H1 (cell line): ENCODE measurements at regions not wholly inside any gene's neighbourhood (a gene's known extent, or its start where the extent isn't known, plus 50 kb on each side); places are given as distances from the start of the nearest gene placed in this dataset.

Experiments used
- CTCF ChIA-PET: fragments of 300-600 bp; sonication (Branson Sonifier 250); formaldehyde crosslinking; loops from one replicate; lab custom pipeline; 2021; ENCODE audit not compliant: partially characterized antibody; lab: Charles Lee
- POLR2A ChIA-PET: fragments of 300-600 bp; sonication (Branson Sonifier 250); formaldehyde crosslinking; loops from one replicate; lab custom pipeline; 2021; ENCODE audit warnings: inconsistent platforms; ENCODE audit not compliant: partially characterized antibody; lab: Charles Lee
- DNase-seq, 2 experiments: peaks; one replicate each; pipeline versions ENCODE4 v3.0.0 to v3.0.0-alpha.2; 2010 to 2022; ENCODE audit warnings: low spot score in 2 of 2, low read depth in 1 of 2, mixed read lengths in 1 of 2
- FAIRE-seq: peaks from 2 replicates; lab custom pipeline; 2011; peaks lifted over from hg19 to GRCh38; lab: Jason Lieb, UNC
- H2AFZ ChIP-seq: 2 replicates; pipeline ENCODE4 v1.8.1; 2012; ENCODE audit warnings: low read length, inconsistent platforms
- H2AK5ac ChIP-seq: 2 replicates; pipeline ENCODE4 v1.6.1; 2013; ENCODE audit warnings: low read depth, low read length
- H2BK120ac ChIP-seq: replicated peaks from 2 replicates; pipeline ENCODE3; 2013; ENCODE audit warnings: low read depth, low read length, inconsistent platforms
- H2BK12ac ChIP-seq: 2 replicates; pipeline ENCODE4 v1.6.1; 2013; ENCODE audit warnings: low read depth, low read length
- H2BK15ac ChIP-seq: 2 replicates; pipeline ENCODE4 v1.6.1; 2013; ENCODE audit warnings: low read length
- H2BK20ac ChIP-seq: 2 replicates; pipeline ENCODE4 v1.6.1; 2013; ENCODE audit warnings: low read length
- H2BK5ac ChIP-seq: 2 replicates; pipeline ENCODE4 v1.6.1; 2013; ENCODE audit warnings: low read depth, low read length
- H3K14ac ChIP-seq: 2 replicates; pipeline ENCODE4 v1.6.1; 2013; ENCODE audit warnings: inconsistent platforms; ENCODE audit not compliant: insufficient read length
- H3K18ac ChIP-seq: 2 replicates; pipeline ENCODE4 v1.6.1; 2013; ENCODE audit warnings: low read length; ENCODE audit errors: extremely low read depth
- H3K23ac ChIP-seq: 2 replicates; pipeline ENCODE4 v1.6.1; 2013; ENCODE audit warnings: inconsistent platforms; ENCODE audit not compliant: insufficient read length
- H3K23me2 ChIP-seq: 2 replicates; pipeline ENCODE4 v1.6.1; 2013; ENCODE audit warnings: low read depth, low read length
- H3K27ac ChIP-seq: 2 replicates; pipeline ENCODE4 v1.6.1; 2011; ENCODE audit warnings: low read depth, low read length, inconsistent platforms
- H3K27me3 ChIP-seq, 4 experiments: replicated peaks in 1 of 4; 1 replicate in 1 of 4; 2 replicates in 3 of 4; pipeline versions ENCODE4 v1.6.1 to v1.8.1; 2011 to 2013; ENCODE audit warnings: low read length in 3 of 4, mild to moderate bottlenecking in 3 of 4, inconsistent platforms in 2 of 4, mixed read lengths in 2 of 4, moderate library complexity in 1 of 4; ENCODE audit not compliant: control insufficient read depth in 3 of 4, insufficient read depth in 3 of 4; ENCODE audit errors: extremely low read depth in 1 of 4
- H3K36me3 ChIP-seq, 4 experiments: 2 replicates each; pipeline versions ENCODE4 v1.6.1 to v1.8.1; 2011 to 2013; ENCODE audit warnings: mild to moderate bottlenecking in 4 of 4, low read length in 3 of 4, moderate library complexity in 2 of 4, control low read depth in 1 of 4, inconsistent platforms in 1 of 4; ENCODE audit not compliant: insufficient read depth in 4 of 4, control insufficient read depth in 2 of 4
- H3K4ac ChIP-seq: replicated peaks from 2 replicates; pipeline ENCODE3; 2013; ENCODE audit warnings: low read length, low read depth, mixed read lengths, inconsistent platforms; ENCODE audit not compliant: insufficient read length
- H3K4me1 ChIP-seq, 4 experiments: replicated peaks in 1 of 4; 1 replicate in 1 of 4; 2 replicates in 3 of 4; pipeline versions ENCODE4 v1.6.1 to v1.8.1; 2011 to 2013; ENCODE audit warnings: low read length in 3 of 4, inconsistent platforms in 2 of 4, mixed read lengths in 1 of 4; ENCODE audit not compliant: insufficient read depth in 4 of 4, control insufficient read depth in 3 of 4
- H3K4me2 ChIP-seq, 2 experiments: 2 replicates each; pipeline versions ENCODE4 v1.6.1 to v1.8.1; 2011 to 2013; ENCODE audit warnings: low read depth in 2 of 2, low read length in 2 of 2, control low read depth in 1 of 2, inconsistent platforms in 1 of 2, mild to moderate bottlenecking in 1 of 2; ENCODE audit not compliant: insufficient read depth in 1 of 2
- H3K4me3 ChIP-seq, 4 experiments: fragments of 200-600, 300-600 bp in 1 of 4; sonication (generic), shearing (Covaris generic), sonication (Bioruptor Twin) in 1 of 4; 2 replicates each; pipeline versions ENCODE4 v1.5.1 to v1.8.1; 2011 to 2016; ENCODE audit warnings: low read length in 4 of 4, low read depth in 3 of 4, control low read depth in 2 of 4, inconsistent platforms in 2 of 4, mild to moderate bottlenecking in 2 of 4, mixed read lengths in 1 of 4, moderate library complexity in 1 of 4; ENCODE audit not compliant: insufficient read depth in 2 of 4; ENCODE audit errors: extremely low read depth in 1 of 4
- H3K56ac ChIP-seq: replicated peaks from 2 replicates; pipeline ENCODE3; 2013; ENCODE audit warnings: low read depth, mild to moderate bottlenecking, mixed read lengths, low read length, inconsistent platforms; ENCODE audit not compliant: insufficient read length
- H3K79me1 ChIP-seq: 2 replicates; pipeline ENCODE4 v1.6.1; 2013; ENCODE audit warnings: low read depth, low read length, control low read depth
- H3K79me2 ChIP-seq, 2 experiments: 2 replicates each; pipeline versions ENCODE4 v1.6.1 to v1.8.1; 2012 to 2013; ENCODE audit warnings: low read length in 2 of 2, mild to moderate bottlenecking in 2 of 2, inconsistent platforms in 1 of 2; ENCODE audit not compliant: insufficient read depth in 2 of 2, control insufficient read depth in 1 of 2
- H3K9ac ChIP-seq, 4 experiments: replicated peaks in 1 of 4; 1 replicate in 1 of 4; 2 replicates in 3 of 4; pipeline versions ENCODE4 v1.6.1 to v1.8.1; 2011 to 2013; ENCODE audit warnings: low read depth in 3 of 4, low read length in 3 of 4, control low read depth in 2 of 4, mild to moderate bottlenecking in 2 of 4, moderate library complexity in 2 of 4, inconsistent platforms in 1 of 4; ENCODE audit errors: extremely low read depth in 1 of 4
- H3K9me3 ChIP-seq, 2 experiments: 2 replicates each; pipeline versions ENCODE4 v1.6.1 to v1.8.1; 2012 to 2013; ENCODE audit warnings: mild to moderate bottlenecking in 2 of 2, moderate library complexity in 2 of 2, control low read depth in 1 of 2, inconsistent platforms in 1 of 2, low read depth in 1 of 2, low read length in 1 of 2, mixed read lengths in 1 of 2; ENCODE audit not compliant: insufficient read depth in 2 of 2
- H4K20me1 ChIP-seq, 2 experiments: replicated peaks in 1 of 2; 2 replicates each; pipeline versions ENCODE3 to v1.8.1; 2011 to 2013; ENCODE audit warnings: inconsistent platforms in 2 of 2, low read length in 2 of 2, mild to moderate bottlenecking in 1 of 2; ENCODE audit not compliant: insufficient read depth in 2 of 2, control insufficient read depth in 1 of 2
- H4K5ac ChIP-seq: 2 replicates; pipeline ENCODE4 v1.6.1; 2013; ENCODE audit warnings: low read length, low read depth, mixed read lengths, inconsistent platforms; ENCODE audit not compliant: insufficient read length
- H4K8ac ChIP-seq: 2 replicates; pipeline ENCODE4 v1.8.0; 2013; ENCODE audit warnings: mild to moderate bottlenecking, moderate library complexity, low read length, inconsistent platforms; ENCODE audit not compliant: insufficient read depth; ENCODE audit errors: extremely low read depth
- H4K91ac ChIP-seq: replicated peaks from 2 replicates; pipeline ENCODE3; 2013; ENCODE audit warnings: low read length, mixed read lengths, inconsistent platforms; ENCODE audit not compliant: insufficient read length
- BACH1 ChIP-seq: IDR thresholded peaks from 2 replicates; pipeline ENCODE4 v1.6.1; 2012; ENCODE audit warnings: low read length, improper control_type of control experiment
- EP300 ChIP-seq, 2 experiments: IDR thresholded peaks; 1 replicate in 1 of 2; 2 replicates in 1 of 2; pipeline ENCODE4 v1.6.1; 2011 to 2012; ENCODE audit warnings: low read depth in 2 of 2, low read length in 2 of 2, mild to moderate bottlenecking in 2 of 2, borderline replicate concordance in 1 of 2, inconsistent platforms in 1 of 2, moderate library complexity in 1 of 2
- MAFK ChIP-seq: IDR thresholded peaks from 2 replicates; pipeline ENCODE4 v1.6.1; 2012; ENCODE audit warnings: low read depth, mild to moderate bottlenecking, improper control_type of control experiment, low read length
- SP4 ChIP-seq: IDR thresholded peaks from 2 replicates; pipeline ENCODE4 v1.6.1; 2012; ENCODE audit warnings: low read length, inconsistent platforms
- SRF ChIP-seq: IDR thresholded peaks from 2 replicates; pipeline ENCODE4 v1.6.1; 2011; ENCODE audit warnings: mild to moderate bottlenecking, low read depth, low read length, moderate library complexity
- WGBS, 2 experiments: shearing (Covaris generic) in 1 of 2; methylation state at CpG; one replicate each; pipeline versions ENCODE4 v1.1.6 to v1.1.7; 2013 to 2015; ENCODE audit warnings: low lambda C conversion rate in 2 of 2, mixed read lengths in 2 of 2, inconsistent platforms in 1 of 2, low coverage in 1 of 2, missing lambda C conversion rate in 1 of 2; ENCODE audit not compliant: insufficient replicate concordance in 2 of 2, insufficient coverage in 1 of 2, insufficient read length in 1 of 2; ENCODE audit errors: extremely low coverage in 1 of 2, missing lambda C conversion rate in 1 of 2; 5-methylcytosine and 5-hydroxymethylcytosine counted together

DNA sequence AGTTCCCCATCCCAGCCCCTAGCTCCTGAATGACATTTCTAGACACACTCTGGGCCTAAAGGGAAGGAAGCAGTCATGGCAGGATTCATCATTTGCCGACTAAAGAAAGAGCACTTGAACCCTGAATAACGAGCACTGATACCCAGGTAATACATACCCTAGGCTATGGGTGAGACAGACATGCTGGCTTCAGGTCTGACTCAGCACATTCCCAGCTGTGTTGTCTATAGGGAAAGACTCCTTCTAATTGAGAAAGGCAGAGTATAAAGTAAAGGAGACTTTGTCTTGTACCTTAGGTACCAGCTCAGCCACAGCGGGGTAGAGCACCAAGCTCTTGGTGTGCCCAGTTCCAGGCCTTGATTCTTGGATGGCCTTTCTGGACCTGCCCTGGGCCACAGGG, 870.5 kb downstream of the PDCD6IP start:
- no peaks in the 10 kb centered on the region for H3K79me2 ChIP-seq
- H3K27ac ChIP-seq, result no peak overlapping the region
- CTCF ChIA-PET, result interaction anchor here (0.6 to 1.8 kb wide), 4 partner anchors 16 to 1048 kb away, joined by 3 to 5 read pairs (median 3); no protein-coding TSS in a partner anchor
- FAIRE-seq, result no peak
- no peak overlapping the region for H3K14ac ChIP-seq
- H3K23me2 ChIP-seq, result no peaks in the 10 kb centered on the region
- no peak overlapping the region for H2BK120ac ChIP-seq
- no peak overlapping the region for H2AK5ac ChIP-seq
- H3K56ac ChIP-seq, result no peak overlapping the region
- no peak overlapping the region for H4K5ac ChIP-seq
- H3K9me3 ChIP-seq, result peaks cover 0 to 3% of the 10 kb centered on the region in 2 experiments; a peak in 1 of 4 replicates
- no peak overlapping the region for H3K9ac ChIP-seq
- no peaks in the 10 kb centered on the region for H3K79me1 ChIP-seq
- H3K4me3 ChIP-seq, result no peak overlapping the region
- whole genome bisulfite sequencing, 2 experiments, result 94% methylated on average over 3 of the region's 3 CpGs; no CpG with 5 or more reads in 1 of the 2 experiments
- no peak overlapping the region for H2BK15ac ChIP-seq
- no peaks in the 10 kb centered on the region for H4K20me1 ChIP-seq
- H4K8ac ChIP-seq, result no peak overlapping the region; the same call in 1 of the 2 replicates
- H3K36me3 ChIP-seq, result no peaks in the 10 kb centered on the region
- no peaks in the 10 kb centered on the region for H3K27me3 ChIP-seq
- no peak overlapping the region for H3K4ac ChIP-seq
- no peak overlapping the region for H2BK5ac ChIP-seq
- H2BK20ac ChIP-seq, result no peak overlapping the region
- no peak overlapping the region; the same call in 1 of the 2 replicates for H3K18ac ChIP-seq
- H3K4me2 ChIP-seq, result no peak overlapping the region
- no peak for DNase-seq
- peaks cover 0 to 2% (median 0%) of the 10 kb centered on the region in 4 experiments; a peak in 1 of 7 replicates for H3K4me1 ChIP-seq
- POLR2A ChIA-PET, result no interaction called here
- H4K91ac ChIP-seq, result no peak overlapping the region
- H2AFZ ChIP-seq, result 0 out of 2 replicates have a peak overlapping the region, but pooled peaks have one; percentile 57
- no peak overlapping the region for H2BK12ac ChIP-seq
- H3K23ac ChIP-seq, result no peak overlapping the region
- TF ChIP-seq EP300 (IDR thresholded peaks at IDR 0.05; ENCODE audit: borderline replicate concordance in 1 of 2, low read depth in 2 of 2, low read length in 2 of 2), result no peak
- no peak for TF ChIP-seq SP4
- TF ChIP-seq BACH1, result 0 out of 2 replicates have a peak, but pooled peaks have one; percentile 17
- peak; percentile 47 for TF ChIP-seq MAFK
- no peak for TF ChIP-seq SRF
